ENCODE measurements at regions not wholly inside any gene's neighbourhood (a gene's known extent, or its start where the extent isn't known, plus 50 kb on each side); places are given as distances from the start of the nearest gene placed in this dataset.

GRCh38 chr21:24594082-24594481 lies 1013.2 kb downstream of the MRPL39 start:
- DNase-seq (ENCODE audit: low spot score in 2 of 2, unreplicated experiment in 2 of 2): no peak
- Mint-ChIP-seq H3K27me3 (ENCODE audit: low read depth) (no peaks in the 10 kb centered on the region), H3K4me3 (no peak overlapping the region), H3K4me1 (no peaks in the 10 kb centered on the region), H3K27ac (no peak overlapping the region), H3K36me3 (no peaks in the 10 kb centered on the region), H3K9me3 (peaks cover 32% of the 10 kb centered on the region)
- TF ChIP-seq CTCF (IDR thresholded peaks at IDR 0.05; ENCODE audit: unreplicated experiment): no peak

DNA sequence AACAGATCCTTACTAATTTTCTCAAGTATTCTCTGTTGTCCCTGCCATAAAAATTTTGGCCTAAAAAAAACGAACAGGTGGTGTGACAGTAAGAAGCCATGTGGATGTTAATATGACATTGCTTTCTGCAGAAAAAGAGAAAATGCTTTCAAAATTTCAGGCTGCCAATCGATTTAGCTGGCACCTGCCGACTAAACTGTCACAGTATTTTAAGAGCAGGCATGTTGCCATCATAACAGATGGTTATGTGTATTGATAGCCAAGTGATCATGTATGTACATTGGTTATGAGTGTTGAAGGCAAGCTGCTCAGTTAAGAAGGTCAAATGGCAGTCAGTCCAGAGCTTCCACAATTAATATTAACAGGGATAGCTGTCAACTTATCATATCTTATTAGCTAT lies 1017.0 kb downstream of the MRPL39 start:
- H3K27me3 Mint-ChIP-seq (ENCODE audit: low read depth): no peaks in the 10 kb centered on the region
- H3K9me3 Mint-ChIP-seq: peaks cover 30% of the 10 kb centered on the region
- H3K4me1 Mint-ChIP-seq: no peaks in the 10 kb centered on the region
- no peak for TF ChIP-seq CTCF (IDR thresholded peaks at IDR 0.05; ENCODE audit: unreplicated experiment)
- H3K27ac Mint-ChIP-seq: no peak overlapping the region
- H3K36me3 Mint-ChIP-seq: no peaks in the 10 kb centered on the region
- DNase-seq (ENCODE audit: low spot score in 2 of 2, unreplicated experiment in 2 of 2): no peak
- no peak overlapping the region for H3K4me3 Mint-ChIP-seq

DNA sequence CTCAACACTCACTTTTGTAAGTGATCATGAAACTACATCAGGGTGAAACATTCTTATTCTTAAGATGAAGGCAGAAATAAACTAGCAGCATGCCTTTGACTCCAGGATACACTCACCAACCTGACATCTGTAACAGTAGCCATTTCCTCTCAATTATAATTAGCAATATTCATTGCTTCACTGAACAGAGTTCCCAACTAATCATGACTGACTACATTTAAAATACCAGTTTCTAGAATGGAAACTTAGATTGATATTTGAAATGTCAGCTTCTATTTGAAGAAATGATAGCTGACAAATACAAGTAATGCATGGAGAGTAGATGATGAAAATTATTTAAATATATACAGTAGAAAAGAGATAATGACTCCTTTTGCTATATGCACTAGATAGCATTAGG lies 1023.8 kb downstream of the MRPL39 start:
- no peak overlapping the region for H3K27ac Mint-ChIP-seq
- H3K4me3 Mint-ChIP-seq: no peak overlapping the region
- DNase-seq (ENCODE audit: low spot score in 2 of 2, unreplicated experiment in 2 of 2): no peak
- H3K9me3 Mint-ChIP-seq: peaks cover 39% of the 10 kb centered on the region
- H3K36me3 Mint-ChIP-seq: peaks cover 2% of the 10 kb centered on the region
- H3K27me3 Mint-ChIP-seq (ENCODE audit: low read depth): no peaks in the 10 kb centered on the region
- no peak for TF ChIP-seq CTCF (IDR thresholded peaks at IDR 0.05; ENCODE audit: unreplicated experiment)
- no peaks in the 10 kb centered on the region for H3K4me1 Mint-ChIP-seq

DNA sequence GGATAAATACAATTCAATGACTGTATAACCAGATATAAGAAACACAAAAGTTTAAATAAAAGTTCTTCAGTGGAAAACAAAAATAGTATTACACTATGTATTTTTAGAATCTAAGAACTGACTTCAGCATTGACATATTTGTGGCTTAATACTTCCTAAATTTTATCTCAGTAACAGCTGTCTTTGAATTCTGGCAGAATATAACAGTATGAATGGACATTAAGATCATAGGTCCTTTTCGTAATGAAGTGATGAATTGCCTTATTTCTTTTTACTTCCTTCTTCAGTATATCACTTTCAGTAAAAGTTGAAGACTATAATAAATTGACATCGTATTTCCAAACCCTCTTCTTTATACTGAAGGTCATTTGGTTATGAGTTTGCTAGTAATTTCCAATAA lies 1030.0 kb downstream of the MRPL39 start:
- Mint-ChIP-seq H3K4me1 (no peaks in the 10 kb centered on the region), H3K9me3 (peaks cover 38% of the 10 kb centered on the region), H3K27ac (no peak overlapping the region), H3K4me3 (no peak overlapping the region), H3K27me3 (ENCODE audit: low read depth) (no peaks in the 10 kb centered on the region), H3K36me3 (no peaks in the 10 kb centered on the region)
- DNase-seq (ENCODE audit: low spot score in 2 of 2, unreplicated experiment in 2 of 2): no peak
- TF ChIP-seq CTCF (IDR thresholded peaks at IDR 0.05; ENCODE audit: unreplicated experiment): no peak

DNA sequence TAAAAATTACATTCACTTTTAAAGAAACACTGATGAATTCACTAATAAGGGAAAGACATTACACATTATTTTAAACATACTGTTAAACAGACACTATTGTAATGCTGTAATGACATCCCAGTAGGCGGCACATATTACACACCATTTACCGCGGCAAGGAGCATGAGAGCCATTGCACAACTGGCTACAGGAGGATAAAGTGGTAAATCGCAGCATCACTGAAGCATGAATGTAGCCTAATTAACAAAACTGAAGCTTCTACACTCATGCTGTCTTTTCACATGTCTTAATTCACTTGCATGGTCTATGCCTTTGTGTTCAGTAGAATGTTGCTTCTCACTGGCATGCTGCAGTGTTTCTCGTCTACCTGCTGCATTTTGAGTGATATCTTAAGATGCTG lies 1046.0 kb downstream of the MRPL39 start:
- H3K9me3 Mint-ChIP-seq: peaks cover 65% of the 10 kb centered on the region
- no peak for DNase-seq (ENCODE audit: low spot score in 2 of 2, unreplicated experiment in 2 of 2)

More for the DNA sequence above, 1046.0 kb downstream of the MRPL39 start:
- no peaks in the 10 kb centered on the region for H3K36me3 Mint-ChIP-seq
- no peak for TF ChIP-seq CTCF (IDR thresholded peaks at IDR 0.05; ENCODE audit: unreplicated experiment)
- no peaks in the 10 kb centered on the region for H3K27me3 Mint-ChIP-seq (ENCODE audit: low read depth)
- no peak overlapping the region for H3K27ac Mint-ChIP-seq
- no peak overlapping the region for H3K4me3 Mint-ChIP-seq
- no peaks in the 10 kb centered on the region for H3K4me1 Mint-ChIP-seq

Data from mesothelial cell of epicardium (in vitro differentiated cells).